ENCODE measurements at regions not wholly inside any gene's neighbourhood (a gene's known extent, or its start where the extent isn't known, plus 50 kb on each side); places are given as distances from the start of the nearest gene placed in this dataset.

GRCh38 chr10:131002031-131002861, 309.3 kb downstream of the TCERG1L start:
- no CpG with 5 or more reads among the region's 12 CpGs for WGBS (ENCODE audit: extremely low coverage, insufficient coverage, low lambda C conversion rate)
- Histone ChIP-seq H3K27ac (ENCODE audit: low read depth, low read length) (no peak overlapping the region), H3K56ac (ENCODE audit: low read length) (no peak overlapping the region), H3K27me3 (ENCODE audit: insufficient read depth, low read length, poor library complexity) (no peaks in the 10 kb centered on the region), H3K4me1 (ENCODE audit: control insufficient read depth, low read depth, low read length) (no peaks in the 10 kb centered on the region), H2AK5ac (ENCODE audit: low read length) (no peak overlapping the region), H3K18ac (ENCODE audit: low read length) (no peak overlapping the region), H3K4ac (ENCODE audit: low read depth, low read length) (no peak overlapping the region), H3K79me2 (ENCODE audit: control insufficient read depth, insufficient read depth, low read length) (no peaks in the 10 kb centered on the region), H4K8ac (ENCODE audit: low read depth, low read length) (no peak overlapping the region), H3K23ac (ENCODE audit: low read length) (no peak overlapping the region), H2BK15ac (replicated peaks; ENCODE audit: low read depth) (no peak overlapping the region), H3K4me2 (ENCODE audit: low read length) (no peak overlapping the region), H4K5ac (ENCODE audit: low read length) (no peak overlapping the region), H3K9ac (ENCODE audit: low read length) (no peak overlapping the region), H3K36me3 (ENCODE audit: control insufficient read depth, insufficient read depth, low read length) (no peaks in the 10 kb centered on the region), H3K4me3 (ENCODE audit: low read length) (no peak overlapping the region), H2BK5ac (ENCODE audit: low read length) (no peak overlapping the region), H3K79me1 (ENCODE audit: low read length) (no peaks in the 10 kb centered on the region), H2BK120ac (ENCODE audit: low read depth, low read length) (no peak overlapping the region)
- DNase-seq: no peak

- no peak for DNase-seq
These were observed 308.1 kb downstream of the TCERG1L start for GRCh38 chr10:131003455-131003854.

GRCh38 chr10:131004276-131004675, 307.2 kb downstream of the TCERG1L start:
- no peak overlapping the region for H3K9ac ChIP-seq (ENCODE audit: low read length)
- no peak overlapping the region for H2BK120ac ChIP-seq (ENCODE audit: low read depth, low read length)
- no peak overlapping the region for H4K8ac ChIP-seq (ENCODE audit: low read depth, low read length)
- no peak overlapping the region for H4K5ac ChIP-seq (ENCODE audit: low read length)
- no peak overlapping the region for H3K4ac ChIP-seq (ENCODE audit: low read depth, low read length)
- no peaks in the 10 kb centered on the region for H3K79me2 ChIP-seq (ENCODE audit: control insufficient read depth, insufficient read depth, low read length)
- H3K27ac ChIP-seq (ENCODE audit: low read depth, low read length): no peak overlapping the region
- no peak overlapping the region for H3K18ac ChIP-seq (ENCODE audit: low read length)
- H3K79me1 ChIP-seq (ENCODE audit: low read length): no peaks in the 10 kb centered on the region
- no peak overlapping the region for H2AK5ac ChIP-seq (ENCODE audit: low read length)
- WGBS (ENCODE audit: extremely low coverage, insufficient coverage, low lambda C conversion rate): no CpG with 5 or more reads among the region's 2 CpGs
- no peak overlapping the region for H3K56ac ChIP-seq (ENCODE audit: low read length)
- DNase-seq: no peak
- no peaks in the 10 kb centered on the region for H3K36me3 ChIP-seq (ENCODE audit: control insufficient read depth, insufficient read depth, low read length)
- no peak overlapping the region for H3K4me2 ChIP-seq (ENCODE audit: low read length)
- H3K4me3 ChIP-seq (ENCODE audit: low read length): no peak overlapping the region
- no peak overlapping the region for H2BK5ac ChIP-seq (ENCODE audit: low read length)
- H3K27me3 ChIP-seq (ENCODE audit: insufficient read depth, low read length, poor library complexity): no peaks in the 10 kb centered on the region
- H3K23ac ChIP-seq (ENCODE audit: low read length): no peak overlapping the region
- H2BK15ac ChIP-seq (replicated peaks; ENCODE audit: low read depth): no peak overlapping the region
- no peaks in the 10 kb centered on the region for H3K4me1 ChIP-seq (ENCODE audit: control insufficient read depth, low read depth, low read length)

More at GRCh38 chr10:131003455-131003854, 308.1 kb downstream of the TCERG1L start:
- H2AK5ac ChIP-seq (ENCODE audit: low read length): no peak overlapping the region
- H2BK15ac ChIP-seq (replicated peaks; ENCODE audit: low read depth): no peak overlapping the region
- no peak overlapping the region for H3K4ac ChIP-seq (ENCODE audit: low read depth, low read length)
- H3K79me2 ChIP-seq (ENCODE audit: control insufficient read depth, insufficient read depth, low read length): no peaks in the 10 kb centered on the region
- no peak overlapping the region for H2BK120ac ChIP-seq (ENCODE audit: low read depth, low read length)
- no peak overlapping the region for H4K5ac ChIP-seq (ENCODE audit: low read length)
- H3K4me1 ChIP-seq (ENCODE audit: control insufficient read depth, low read depth, low read length): no peaks in the 10 kb centered on the region
- no peak overlapping the region for H3K9ac ChIP-seq (ENCODE audit: low read length)
- no CpG with 5 or more reads among the region's 4 CpGs for WGBS (ENCODE audit: extremely low coverage, insufficient coverage, low lambda C conversion rate)
- H3K4me3 ChIP-seq (ENCODE audit: low read length): no peak overlapping the region
- no peak overlapping the region for H3K18ac ChIP-seq (ENCODE audit: low read length)
- H3K27me3 ChIP-seq (ENCODE audit: insufficient read depth, low read length, poor library complexity): no peaks in the 10 kb centered on the region
- no peaks in the 10 kb centered on the region for H3K36me3 ChIP-seq (ENCODE audit: control insufficient read depth, insufficient read depth, low read length)
- no peak overlapping the region for H4K8ac ChIP-seq (ENCODE audit: low read depth, low read length)
- no peak overlapping the region for H3K56ac ChIP-seq (ENCODE audit: low read length)
- no peak overlapping the region for H3K23ac ChIP-seq (ENCODE audit: low read length)
- no peak overlapping the region for H2BK5ac ChIP-seq (ENCODE audit: low read length)
- no peaks in the 10 kb centered on the region for H3K79me1 ChIP-seq (ENCODE audit: low read length)
- no peak overlapping the region for H3K4me2 ChIP-seq (ENCODE audit: low read length)
- no peak overlapping the region for H3K27ac ChIP-seq (ENCODE audit: low read depth, low read length)

- Histone ChIP-seq H3K79me2 (ENCODE audit: control insufficient read depth, insufficient read depth, low read length) (no peaks in the 10 kb centered on the region), H2BK15ac (replicated peaks; ENCODE audit: low read depth) (no peak overlapping the region), H3K9ac (ENCODE audit: low read length) (no peak overlapping the region), H3K23ac (ENCODE audit: low read length) (no peak overlapping the region), H3K4me2 (ENCODE audit: low read length) (no peak overlapping the region), H3K56ac (ENCODE audit: low read length) (no peak overlapping the region), H3K79me1 (ENCODE audit: low read length) (no peaks in the 10 kb centered on the region), H3K27me3 (ENCODE audit: insufficient read depth, low read length, poor library complexity) (no peaks in the 10 kb centered on the region), H2BK5ac (ENCODE audit: low read length) (no peak overlapping the region), H3K27ac (ENCODE audit: low read depth, low read length) (no peak overlapping the region), H2AK5ac (ENCODE audit: low read length) (no peak overlapping the region), H3K4me3 (ENCODE audit: low read length) (no peak overlapping the region), H3K4ac (ENCODE audit: low read depth, low read length) (no peak overlapping the region), H3K4me1 (ENCODE audit: control insufficient read depth, low read depth, low read length) (no peaks in the 10 kb centered on the region), H3K18ac (ENCODE audit: low read length) (no peak overlapping the region), H2BK120ac (ENCODE audit: low read depth, low read length) (no peak overlapping the region), H4K8ac (ENCODE audit: low read depth, low read length) (no peak overlapping the region), H4K5ac (ENCODE audit: low read length) (no peak overlapping the region), H3K36me3 (ENCODE audit: control insufficient read depth, insufficient read depth, low read length) (no peaks in the 10 kb centered on the region)
- DNase-seq: no peak
- no CpG with 5 or more reads among the region's 10 CpGs for WGBS (ENCODE audit: extremely low coverage, insufficient coverage, low lambda C conversion rate)
These were observed 304.9 kb downstream of the TCERG1L start for GRCh38 chr10:131006458-131007256.

- Histone ChIP-seq H2BK15ac (replicated peaks; ENCODE audit: low read depth) (no peak overlapping the region), H3K27ac (ENCODE audit: low read depth, low read length) (no peak overlapping the region), H2AK5ac (ENCODE audit: low read length) (no peak overlapping the region), H3K27me3 (ENCODE audit: insufficient read depth, low read length, poor library complexity) (no peaks in the 10 kb centered on the region), H3K9ac (ENCODE audit: low read length) (no peak overlapping the region), H3K4me1 (ENCODE audit: control insufficient read depth, low read depth, low read length) (no peaks in the 10 kb centered on the region), H3K4ac (ENCODE audit: low read depth, low read length) (no peak overlapping the region), H3K4me3 (ENCODE audit: low read length) (no peak overlapping the region), H3K79me2 (ENCODE audit: control insufficient read depth, insufficient read depth, low read length) (no peaks in the 10 kb centered on the region), H3K4me2 (ENCODE audit: low read length) (no peak overlapping the region), H2BK120ac (ENCODE audit: low read depth, low read length) (no peak overlapping the region), H3K36me3 (ENCODE audit: control insufficient read depth, insufficient read depth, low read length) (no peaks in the 10 kb centered on the region), H3K79me1 (ENCODE audit: low read length) (no peaks in the 10 kb centered on the region), H4K8ac (ENCODE audit: low read depth, low read length) (no peak overlapping the region), H3K23ac (ENCODE audit: low read length) (no peak overlapping the region), H2BK5ac (ENCODE audit: low read length) (no peak overlapping the region), H4K5ac (ENCODE audit: low read length) (no peak overlapping the region), H3K18ac (ENCODE audit: low read length) (no peak overlapping the region), H3K56ac (ENCODE audit: low read length) (no peak overlapping the region)
- DNase-seq: no peak
- no CpG with 5 or more reads among the region's 5 CpGs for WGBS (ENCODE audit: extremely low coverage, insufficient coverage, low lambda C conversion rate)
These were observed 301.7 kb downstream of the TCERG1L start for GRCh38 chr10:131009791-131010190.

All from mesendoderm (in vitro differentiated cells).